ENCODE measurements at regions not wholly inside any gene's neighbourhood (a gene's known extent, or its start where the extent isn't known, plus 50 kb on each side); places are given as distances from the start of the nearest gene placed in this dataset.

- no peak overlapping the region for H3K23ac ChIP-seq (ENCODE audit: low read depth, low read length, poor library complexity)
- H3K14ac ChIP-seq (ENCODE audit: low read length): no peak overlapping the region
- no peaks in the 10 kb centered on the region for H3K9me3 ChIP-seq (replicated peaks in 1 of 2; ENCODE audit: control insufficient read depth in 2 of 2, insufficient read depth in 1 of 2, low read depth in 1 of 2, low read length in 2 of 2)
- H3K18ac ChIP-seq (ENCODE audit: low read length): no peak overlapping the region
- H3K79me1 ChIP-seq (ENCODE audit: low read depth, low read length): no peaks in the 10 kb centered on the region
- peaks cover 0 to 1% of the 10 kb centered on the region in 2 donors for H3K4me1 ChIP-seq (ENCODE audit: control insufficient read depth in 2 of 2, insufficient read depth in 1 of 2, low read depth in 1 of 2, low read length in 2 of 2)
- H3K27ac ChIP-seq (replicated peaks; ENCODE audit: low read length): no peak overlapping the region
- no CpG with 5 or more reads among the region's 4 CpGs for WGBS, 2 donors (ENCODE audit: extremely low coverage in 2 of 2, insufficient read length in 2 of 2, insufficient replicate concordance in 1 of 2)
- DNase-seq (ENCODE audit: low spot score): no peak
- H2BK5ac ChIP-seq (ENCODE audit: low read length): no peak overlapping the region
- no peak overlapping the region for H2AK5ac ChIP-seq (ENCODE audit: low read depth, low read length)
- H3K27me3 ChIP-seq (ENCODE audit: control insufficient read depth in 3 of 3, insufficient read depth in 3 of 3, low read depth in 1 of 3, low read length in 3 of 3): no peaks in the 10 kb centered on the region
- no peak overlapping the region for H3K4ac ChIP-seq (ENCODE audit: low read length)
- H3K4me3 ChIP-seq (ENCODE audit: low read length in 2 of 2): no peak overlapping the region
- H4K91ac ChIP-seq (ENCODE audit: low read depth, low read length, poor library complexity): no peak overlapping the region
- H2BK120ac ChIP-seq (ENCODE audit: low read depth, low read length): no peak overlapping the region
- no peak overlapping the region for H2BK12ac ChIP-seq (ENCODE audit: low read length)
- no peak overlapping the region for H4K8ac ChIP-seq (ENCODE audit: low read depth, low read length)
- no peak overlapping the region for H3K9ac ChIP-seq (ENCODE audit: low read depth, low read length, poor library complexity)
- no peak overlapping the region for H3K4me2 ChIP-seq (ENCODE audit: insufficient read depth, low read length, poor library complexity, severe bottlenecking)
- H3K36me3 ChIP-seq (replicated peaks in 1 of 2; ENCODE audit: control insufficient read depth in 2 of 2, insufficient read depth in 2 of 2, low read length in 2 of 2): no peaks in the 10 kb centered on the region
- H2AFZ ChIP-seq (ENCODE audit: low read length): no peak overlapping the region
- H2BK15ac ChIP-seq (ENCODE audit: low read length): no peak overlapping the region
Measured at GRCh38 chr10:8151086-8151485, 96.6 kb downstream of the GATA3 start.

DNA sequence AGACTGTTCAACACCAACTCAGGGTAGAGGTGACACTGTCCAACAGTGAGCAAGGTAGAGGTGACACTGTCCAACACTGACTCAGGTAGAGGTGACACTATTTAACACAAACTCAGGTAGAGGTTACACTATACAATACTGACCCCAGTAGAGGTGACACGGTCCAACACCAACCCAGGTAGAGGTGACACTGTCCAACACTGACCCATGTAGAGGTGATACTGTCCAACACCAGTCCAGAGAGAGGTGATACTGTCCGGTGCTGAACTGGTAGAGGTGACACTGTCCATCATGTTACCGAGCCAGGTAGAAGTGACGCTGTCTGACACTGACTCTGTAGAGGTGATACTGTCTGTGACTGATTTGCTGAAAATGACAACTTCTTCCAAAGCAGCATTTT is 102.4 kb downstream of the GATA3 start:
- no peaks in the 10 kb centered on the region for H3K9me3 ChIP-seq (replicated peaks in 1 of 2; ENCODE audit: control insufficient read depth in 2 of 2, insufficient read depth in 1 of 2, low read depth in 1 of 2, low read length in 2 of 2)
- H4K91ac ChIP-seq (ENCODE audit: low read depth, low read length, poor library complexity): no peak overlapping the region
- H4K8ac ChIP-seq (ENCODE audit: low read depth, low read length): no peak overlapping the region
- H3K4ac ChIP-seq (ENCODE audit: low read length): no peak overlapping the region
- no peak overlapping the region for H2AFZ ChIP-seq (ENCODE audit: low read length)
- H2BK120ac ChIP-seq (ENCODE audit: low read depth, low read length): no peak overlapping the region
- no peak overlapping the region for H2BK15ac ChIP-seq (ENCODE audit: low read length)
- no peak overlapping the region for H2BK12ac ChIP-seq (ENCODE audit: low read length)
- H3K14ac ChIP-seq (ENCODE audit: low read length): no peak overlapping the region
- H3K9ac ChIP-seq (ENCODE audit: low read depth, low read length, poor library complexity): no peak overlapping the region
- no peaks in the 10 kb centered on the region for H3K4me1 ChIP-seq (ENCODE audit: control insufficient read depth in 2 of 2, insufficient read depth in 1 of 2, low read depth in 1 of 2, low read length in 2 of 2)
- H2AK5ac ChIP-seq (ENCODE audit: low read depth, low read length): no peak overlapping the region
- no peak overlapping the region for H3K4me2 ChIP-seq (ENCODE audit: insufficient read depth, low read length, poor library complexity, severe bottlenecking)
- no peaks in the 10 kb centered on the region for H3K79me1 ChIP-seq (ENCODE audit: low read depth, low read length)
- H3K4me3 ChIP-seq (ENCODE audit: low read length in 2 of 2): no peak overlapping the region
- WGBS, 2 donors (ENCODE audit: extremely low coverage in 2 of 2, insufficient read length in 2 of 2, insufficient replicate concordance in 1 of 2): no CpG with 5 or more reads among the region's 4 CpGs
- no peak overlapping the region for H3K27ac ChIP-seq (replicated peaks; ENCODE audit: low read length)
- H3K23ac ChIP-seq (ENCODE audit: low read depth, low read length, poor library complexity): no peak overlapping the region
- DNase-seq (ENCODE audit: low spot score): no peak
- no peak overlapping the region for H2BK5ac ChIP-seq (ENCODE audit: low read length)
- no peak overlapping the region for H3K18ac ChIP-seq (ENCODE audit: low read length)
- no peaks in the 10 kb centered on the region for H3K27me3 ChIP-seq (ENCODE audit: control insufficient read depth in 3 of 3, insufficient read depth in 3 of 3, low read depth in 1 of 3, low read length in 3 of 3)
- no peaks in the 10 kb centered on the region for H3K36me3 ChIP-seq (replicated peaks in 1 of 2; ENCODE audit: control insufficient read depth in 2 of 2, insufficient read depth in 2 of 2, low read length in 2 of 2)

GRCh38 chr10:8158193-8159071 is 103.9 kb downstream of the GATA3 start:
- H3K27me3 ChIP-seq (ENCODE audit: control insufficient read depth in 3 of 3, insufficient read depth in 3 of 3, low read depth in 1 of 3, low read length in 3 of 3): no peaks in the 10 kb centered on the region
- no peak overlapping the region for H3K9ac ChIP-seq (ENCODE audit: low read depth, low read length, poor library complexity)
- no peaks in the 10 kb centered on the region for H3K9me3 ChIP-seq (replicated peaks in 1 of 2; ENCODE audit: control insufficient read depth in 2 of 2, insufficient read depth in 1 of 2, low read depth in 1 of 2, low read length in 2 of 2)
- no peaks in the 10 kb centered on the region for H3K4me1 ChIP-seq (ENCODE audit: control insufficient read depth in 2 of 2, insufficient read depth in 1 of 2, low read depth in 1 of 2, low read length in 2 of 2)
- H3K23ac ChIP-seq (ENCODE audit: low read depth, low read length, poor library complexity): no peak overlapping the region
- H4K8ac ChIP-seq (ENCODE audit: low read depth, low read length): no peak overlapping the region
- no peak overlapping the region for H3K4ac ChIP-seq (ENCODE audit: low read length)
- H3K79me1 ChIP-seq (ENCODE audit: low read depth, low read length): no peaks in the 10 kb centered on the region
- no peak overlapping the region for H3K18ac ChIP-seq (ENCODE audit: low read length)
- no peak overlapping the region for H2AFZ ChIP-seq (ENCODE audit: low read length)
- no peak overlapping the region for H2BK5ac ChIP-seq (ENCODE audit: low read length)
- no peak overlapping the region for H2AK5ac ChIP-seq (ENCODE audit: low read depth, low read length)
- no peak overlapping the region for H2BK12ac ChIP-seq (ENCODE audit: low read length)
- no peak overlapping the region for H4K91ac ChIP-seq (ENCODE audit: low read depth, low read length, poor library complexity)
- no peak overlapping the region for H3K4me3 ChIP-seq (ENCODE audit: low read length in 2 of 2)
- no peak for DNase-seq (ENCODE audit: low spot score)
- WGBS, 2 donors (ENCODE audit: extremely low coverage in 2 of 2, insufficient read length in 2 of 2, insufficient replicate concordance in 1 of 2): no CpG with 5 or more reads among the region's 9 CpGs
- no peak overlapping the region for H2BK120ac ChIP-seq (ENCODE audit: low read depth, low read length)
- no peaks in the 10 kb centered on the region for H3K36me3 ChIP-seq (replicated peaks in 1 of 2; ENCODE audit: control insufficient read depth in 2 of 2, insufficient read depth in 2 of 2, low read length in 2 of 2)
- H2BK15ac ChIP-seq (ENCODE audit: low read length): no peak overlapping the region
- no peak overlapping the region for H3K4me2 ChIP-seq (ENCODE audit: insufficient read depth, low read length, poor library complexity, severe bottlenecking)
- no peak overlapping the region for H3K14ac ChIP-seq (ENCODE audit: low read length)
- H3K27ac ChIP-seq (replicated peaks; ENCODE audit: low read length): no peak overlapping the region

- no peaks in the 10 kb centered on the region for H3K36me3 ChIP-seq (replicated peaks in 1 of 2; ENCODE audit: control insufficient read depth in 2 of 2, insufficient read depth in 2 of 2, low read length in 2 of 2)
- H3K4me1 ChIP-seq (ENCODE audit: control insufficient read depth in 2 of 2, insufficient read depth in 1 of 2, low read depth in 1 of 2, low read length in 2 of 2): no peaks in the 10 kb centered on the region
- no peak overlapping the region for H3K23ac ChIP-seq (ENCODE audit: low read depth, low read length, poor library complexity)
- no peak overlapping the region for H3K18ac ChIP-seq (ENCODE audit: low read length)
- H3K9me3 ChIP-seq (replicated peaks in 1 of 2; ENCODE audit: control insufficient read depth in 2 of 2, insufficient read depth in 1 of 2, low read depth in 1 of 2, low read length in 2 of 2): no peaks in the 10 kb centered on the region
- no peak overlapping the region for H2AFZ ChIP-seq (ENCODE audit: low read length)
- H2BK12ac ChIP-seq (ENCODE audit: low read length): no peak overlapping the region
- H2BK5ac ChIP-seq (ENCODE audit: low read length): no peak overlapping the region
- H2BK120ac ChIP-seq (ENCODE audit: low read depth, low read length): no peak overlapping the region
- no peak overlapping the region for H2BK15ac ChIP-seq (ENCODE audit: low read length)
- no peak overlapping the region for H4K91ac ChIP-seq (ENCODE audit: low read depth, low read length, poor library complexity)
- H3K4me3 ChIP-seq (ENCODE audit: low read length in 2 of 2): no peak overlapping the region
- no peak overlapping the region for H3K4me2 ChIP-seq (ENCODE audit: insufficient read depth, low read length, poor library complexity, severe bottlenecking)
- no peak overlapping the region for H3K27ac ChIP-seq (replicated peaks; ENCODE audit: low read length)
- no CpG with 5 or more reads among the region's 9 CpGs for WGBS, 2 donors (ENCODE audit: extremely low coverage in 2 of 2, insufficient read length in 2 of 2, insufficient replicate concordance in 1 of 2)
- DNase-seq (ENCODE audit: low spot score): no peak
- no peak overlapping the region for H3K9ac ChIP-seq (ENCODE audit: low read depth, low read length, poor library complexity)
- no peak overlapping the region for H3K4ac ChIP-seq (ENCODE audit: low read length)
- H3K14ac ChIP-seq (ENCODE audit: low read length): no peak overlapping the region
- H4K8ac ChIP-seq (ENCODE audit: low read depth, low read length): no peak overlapping the region
- H2AK5ac ChIP-seq (ENCODE audit: low read depth, low read length): no peak overlapping the region
- H3K79me1 ChIP-seq (ENCODE audit: low read depth, low read length): no peaks in the 10 kb centered on the region
- no peaks in the 10 kb centered on the region for H3K27me3 ChIP-seq (ENCODE audit: control insufficient read depth in 3 of 3, insufficient read depth in 3 of 3, low read depth in 1 of 3, low read length in 3 of 3)
Measured at GRCh38 chr10:8159341-8160165, 105.1 kb downstream of the GATA3 start.

All from neuronal stem cell (in vitro differentiated cells).